HL-60 (cell line): ENCODE measurements at regions not wholly inside any gene's neighbourhood (a gene's known extent, or its start where the extent isn't known, plus 50 kb on each side); places are given as distances from the start of the nearest gene placed in this dataset.

Source experiments
- DNase-seq, 2 experiments: peaks; one replicate each; pipeline ENCODE4 v3.0.0-alpha.2; 2010 to 2020; ENCODE audit warnings: low read depth in 1 of 2, low spot score in 1 of 2
- H3K27ac ChIP-seq: fragments of 250-450 bp; sonication (Bioruptor Pico); replicated peaks from 2 replicates; pipeline ENCODE4 v1.5.1; 2020; ENCODE audit warnings: mild to moderate bottlenecking, moderate library complexity
- H3K27me3 ChIP-seq: fragments of 250-450 bp; sonication (Bioruptor Pico); 2 replicates; pipeline ENCODE4 v1.5.1; 2021; ENCODE audit warnings: mild to moderate bottlenecking, moderate library complexity; ENCODE audit not compliant: insufficient read depth, poor library complexity, severe bottlenecking
- H3K4me3 ChIP-seq: replicated peaks from 2 replicates; pipeline ENCODE4 v1.5.1; 2011; ENCODE audit warnings: mild to moderate bottlenecking, control low read depth, low read length; ENCODE audit not compliant: insufficient read depth
- CTCF ChIP-seq: IDR thresholded peaks from one replicate; pipeline ENCODE4 v1.5.1; 2011; ENCODE audit warnings: low read length, control low read depth, inconsistent platforms; ENCODE audit not compliant: insufficient read depth
- GABPA ChIP-seq: IDR thresholded peaks from 2 replicates; pipeline ENCODE4 v1.6.1; 2012; ENCODE audit warnings: low read depth
- POLR2AphosphoS5 ChIP-seq: IDR thresholded peaks from 2 replicates; pipeline ENCODE4 v1.6.1; 2012; ENCODE audit warnings: low read depth
- REST ChIP-seq: IDR thresholded peaks from 2 replicates; pipeline ENCODE4 v1.6.1; 2012; ENCODE audit warnings: low read depth; ENCODE audit not compliant: insufficient replicate concordance
- SPI1 ChIP-seq: IDR thresholded peaks from 2 replicates; pipeline ENCODE4 v1.6.1; 2012; ENCODE audit warnings: low read depth, mild to moderate bottlenecking, borderline replicate concordance

GRCh38 chr18:26640541-26640940 is 92.2 kb upstream of the KCTD1 start:
- Histone ChIP-seq H3K4me3 (no peak overlapping the region), H3K27me3 (peaks cover 63% of the 10 kb centered on the region), H3K27ac (no peak overlapping the region)
- no peak for DNase-seq
- TF ChIP-seq SPI1, result no peak
- no peak for TF ChIP-seq REST
- TF ChIP-seq CTCF, result no peak
- TF ChIP-seq GABPA, result no peak
- no peak for TF ChIP-seq POLR2AphosphoS5

- DNase-seq, result no peak
- Histone ChIP-seq H3K4me3 (no peak overlapping the region), H3K27me3 (peaks cover 58% of the 10 kb centered on the region), H3K27ac (no peak overlapping the region)
- no peak for TF ChIP-seq SPI1
- TF ChIP-seq CTCF, result no peak
Measured at GRCh38 chr18:26639149-26639548, 90.8 kb upstream of the KCTD1 start.

GRCh38 chr18:26637983-26638382 is 89.6 kb upstream of the KCTD1 start:
- no peak for TF ChIP-seq SPI1
- no peak for TF ChIP-seq GABPA
- no peak for TF ChIP-seq REST
- no peak for TF ChIP-seq POLR2AphosphoS5
- no peak for TF ChIP-seq CTCF
- peaks cover 57% of the 10 kb centered on the region for H3K27me3 ChIP-seq
- H3K27ac ChIP-seq, result no peak overlapping the region
- no peak overlapping the region for H3K4me3 ChIP-seq
- no peak for DNase-seq

GRCh38 chr18:26637324-26637723 is 89.0 kb upstream of the KCTD1 start:
- Histone ChIP-seq H3K27me3 (peaks cover 57% of the 10 kb centered on the region), H3K27ac (no peak overlapping the region), H3K4me3 (no peak overlapping the region)
- no peak for TF ChIP-seq GABPA
- TF ChIP-seq POLR2AphosphoS5, result no peak
- TF ChIP-seq CTCF, result no peak
- no peak for TF ChIP-seq SPI1
- no peak for TF ChIP-seq REST
- DNase-seq, result no peak
